ENCODE measurements at regions not wholly inside any gene's neighbourhood (a gene's known extent, or its start where the extent isn't known, plus 50 kb on each side); places are given as distances from the start of the nearest gene placed in this dataset.

DNA sequence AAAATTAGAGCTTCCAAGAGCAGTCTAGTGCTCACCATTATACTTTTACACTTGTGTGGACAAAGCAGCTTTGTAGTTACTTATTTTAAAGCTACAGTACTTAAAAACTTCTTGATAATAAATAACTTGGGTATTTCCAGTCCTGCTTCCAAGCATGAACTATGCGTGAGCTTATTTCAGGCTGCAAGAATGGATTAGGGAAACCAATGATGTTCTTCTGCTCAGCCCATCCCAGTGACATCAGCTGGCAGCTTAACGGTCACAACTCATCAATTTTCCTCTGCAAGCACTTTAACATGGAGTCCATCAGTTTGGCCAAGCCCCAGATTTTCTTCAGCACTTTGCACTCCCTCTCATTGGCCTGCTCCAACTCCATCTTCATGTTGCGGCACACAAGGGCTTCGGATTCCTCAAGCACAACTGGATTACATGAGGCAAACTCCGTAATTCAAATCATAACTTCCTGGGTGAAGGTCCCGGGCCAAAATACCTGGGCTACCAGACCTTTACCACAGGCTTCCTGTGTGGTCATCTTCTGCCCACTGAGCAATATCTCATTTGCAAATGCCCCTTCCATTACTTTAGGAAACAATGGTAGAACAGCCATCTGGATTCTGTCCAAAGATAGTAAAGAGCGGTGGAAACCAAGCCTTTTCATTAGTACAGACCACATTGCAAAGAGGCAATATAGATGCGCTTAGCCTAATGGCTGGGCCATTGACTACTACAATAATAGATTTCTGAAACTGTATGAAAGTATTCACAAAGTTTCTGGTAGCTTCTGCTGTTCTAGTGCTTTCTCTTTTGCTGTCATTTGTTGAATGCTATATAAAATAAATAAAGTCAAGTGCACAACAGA lies 87.5 kb upstream of the DAZL start:
- H3K4me3 ChIP-seq (ENCODE audit: low read length) = no peak overlapping the region
- TF ChIP-seq CTCF (conservative IDR thresholded peaks at IDR 0.05; ENCODE audit: low read length) = no peak
- DNase-seq (ENCODE audit: low read depth) = no peak

GRCh38 chr3:16693820-16694219 lies 88.6 kb upstream of the DAZL start:
- no peak for TF ChIP-seq CTCF (conservative IDR thresholded peaks at IDR 0.05; ENCODE audit: low read length)
- no peak overlapping the region for H3K4me3 ChIP-seq (ENCODE audit: low read length)
- DNase-seq (ENCODE audit: low read depth) = no peak

- TF ChIP-seq CTCF (conservative IDR thresholded peaks at IDR 0.05; ENCODE audit: low read length) = no peak
- DNase-seq (ENCODE audit: low read depth) = no peak
- H3K4me3 ChIP-seq (ENCODE audit: low read length) = no peak overlapping the region
Observed at GRCh38 chr3:16695710-16696109, 90.5 kb upstream of the DAZL start.

DNA sequence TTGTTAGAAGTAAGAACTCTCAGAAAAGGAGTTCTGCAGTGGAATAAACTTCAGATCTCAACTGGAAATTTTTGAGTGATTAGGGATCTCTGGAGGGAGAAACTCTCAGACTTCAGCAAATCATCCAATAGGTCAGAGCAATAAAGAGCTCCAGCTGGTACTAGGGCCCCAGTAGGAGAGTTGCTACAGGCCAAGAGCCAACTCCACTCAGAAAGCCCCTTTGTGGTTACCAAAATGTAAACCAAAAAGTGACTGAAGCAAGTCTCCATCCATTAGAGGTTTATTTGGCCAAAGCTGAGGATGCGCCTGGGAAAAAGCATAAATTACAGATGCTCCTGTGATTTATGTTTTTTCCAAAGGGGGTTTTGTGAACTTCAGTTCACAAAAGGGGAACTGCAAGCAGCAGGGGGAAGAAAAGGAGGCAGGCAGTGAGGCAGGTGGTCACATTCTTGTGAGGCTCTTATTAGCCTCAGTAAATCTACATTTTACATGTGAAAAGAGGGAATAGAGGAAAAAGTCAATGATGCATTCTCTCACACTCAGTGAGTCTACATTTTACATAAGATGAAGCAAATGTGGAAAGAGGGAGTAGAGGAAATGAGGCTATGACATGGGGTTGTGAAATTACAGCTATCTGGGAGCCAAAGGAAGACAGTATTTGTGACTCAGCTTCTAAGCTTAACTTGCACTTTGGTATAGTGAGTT lies 92.4 kb upstream of the DAZL start:
- H3K4me3 ChIP-seq (ENCODE audit: low read length) = no peak overlapping the region
- peak; percentile 48 for DNase-seq (ENCODE audit: low read depth)
- TF ChIP-seq CTCF (conservative IDR thresholded peaks at IDR 0.05; ENCODE audit: low read length) = no peak

DNA sequence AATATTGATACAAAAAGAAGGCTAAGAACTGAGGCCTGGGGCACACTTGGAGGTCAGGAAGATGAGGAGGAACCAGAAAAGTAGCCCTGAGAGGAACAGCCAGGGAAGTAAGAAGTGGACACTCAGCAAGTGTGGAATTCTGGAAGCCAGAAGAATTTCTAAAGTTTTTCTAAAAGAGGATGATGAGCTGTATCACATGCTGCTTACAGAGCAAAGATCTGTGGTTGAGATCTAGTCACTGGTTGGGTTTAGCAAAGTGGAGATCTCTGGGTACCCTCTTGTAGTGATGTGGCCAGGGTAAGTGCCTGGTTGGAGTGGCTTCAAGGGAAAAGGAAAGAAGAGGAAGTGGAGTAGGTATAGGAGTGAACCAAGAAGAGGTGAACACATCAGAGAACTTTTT lies 95.4 kb upstream of the DAZL start:
- TF ChIP-seq CTCF (conservative IDR thresholded peaks at IDR 0.05; ENCODE audit: low read length) = no peak
- DNase-seq (ENCODE audit: low read depth) = no peak
- no peak overlapping the region for H3K4me3 ChIP-seq (ENCODE audit: low read length)

- no peak overlapping the region for H3K4me3 ChIP-seq (ENCODE audit: low read length)
- no peak for DNase-seq (ENCODE audit: low read depth)
- no peak for TF ChIP-seq CTCF (conservative IDR thresholded peaks at IDR 0.05; ENCODE audit: low read length)
Observed at GRCh38 chr3:16704941-16705340, 99.7 kb upstream of the DAZL start.

DNA sequence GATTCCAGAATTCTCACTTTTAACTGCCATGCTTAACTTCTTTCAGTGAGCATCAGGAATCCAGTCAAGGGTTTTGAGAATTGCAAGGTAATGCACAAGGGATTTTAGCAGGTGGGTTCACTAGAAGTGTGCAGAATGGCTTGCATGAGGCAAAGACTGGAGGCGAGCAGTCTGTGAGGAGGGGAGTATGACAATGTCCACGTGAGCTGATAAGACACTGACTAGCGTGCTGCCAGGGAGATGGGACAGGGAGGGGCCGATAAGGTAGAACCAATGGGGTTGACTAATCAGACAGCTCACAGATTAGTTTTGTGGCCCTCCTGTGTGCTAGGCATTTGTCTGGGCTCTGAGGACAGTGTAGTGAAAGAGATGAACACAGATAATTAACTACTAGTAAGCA lies 102.0 kb upstream of the DAZL start:
- no peak for TF ChIP-seq CTCF (conservative IDR thresholded peaks at IDR 0.05; ENCODE audit: low read length)
- H3K4me3 ChIP-seq (ENCODE audit: low read length) = no peak overlapping the region
- no peak for DNase-seq (ENCODE audit: low read depth)

Data from AG10803 (cell line).